ENCODE measurements at regions not wholly inside any gene's neighbourhood (a gene's known extent, or its start where the extent isn't known, plus 50 kb on each side); places are given as distances from the start of the nearest gene placed in this dataset.
"Not testable (repeated sequence)": the region's sequence is repeated elsewhere in the genome, so short reads cannot be mapped to it uniquely, and the experiment has no call there.

DNA sequence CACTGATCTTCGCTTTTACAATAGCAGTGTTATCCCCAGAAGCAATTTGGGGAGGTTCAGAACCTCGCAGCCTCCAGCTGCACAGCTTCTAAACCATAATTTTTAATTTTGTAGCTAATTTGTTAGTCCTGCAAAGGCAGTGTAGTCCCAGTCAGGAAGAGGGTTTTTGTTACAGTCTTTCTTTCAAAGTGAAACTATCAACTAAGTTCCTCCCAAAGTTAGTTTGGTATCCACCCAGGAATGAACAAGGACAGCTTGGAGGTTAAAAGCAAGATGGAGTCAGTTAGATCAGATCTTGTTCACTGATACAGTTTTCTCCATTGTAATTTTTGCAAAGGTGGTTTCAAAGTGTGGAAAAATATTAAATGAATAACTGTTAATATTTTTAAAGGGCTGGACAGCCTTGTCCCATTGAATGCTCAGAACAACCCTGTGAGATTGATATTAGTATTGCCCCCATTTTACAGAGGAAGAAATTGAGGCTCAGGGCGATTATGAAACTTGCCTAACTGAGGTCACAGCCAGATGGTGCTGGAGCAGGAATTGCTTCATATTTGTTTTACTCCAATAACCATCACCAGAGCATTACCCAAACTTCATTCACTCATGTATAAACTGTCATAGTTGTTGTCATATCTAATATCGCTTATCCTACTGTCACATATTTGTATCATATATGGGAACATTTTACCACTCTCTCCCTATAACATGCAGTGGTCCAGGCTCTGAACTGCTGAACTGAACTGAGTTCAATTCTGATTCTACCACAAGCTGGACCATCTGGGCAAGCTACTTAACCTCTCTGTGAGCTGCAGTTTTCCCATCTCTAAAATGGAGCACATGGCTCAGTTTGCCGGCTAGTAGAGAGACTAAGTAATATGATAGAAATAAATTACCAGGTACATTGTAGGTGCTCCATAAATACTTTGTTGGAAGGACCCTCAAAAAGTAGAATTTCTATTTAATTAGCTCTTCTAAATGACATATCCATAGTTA, 213.8 kb downstream of the BCAS1 start:
- no peak for DNase-seq (ENCODE audit: low read depth in 2 of 2)

DNA sequence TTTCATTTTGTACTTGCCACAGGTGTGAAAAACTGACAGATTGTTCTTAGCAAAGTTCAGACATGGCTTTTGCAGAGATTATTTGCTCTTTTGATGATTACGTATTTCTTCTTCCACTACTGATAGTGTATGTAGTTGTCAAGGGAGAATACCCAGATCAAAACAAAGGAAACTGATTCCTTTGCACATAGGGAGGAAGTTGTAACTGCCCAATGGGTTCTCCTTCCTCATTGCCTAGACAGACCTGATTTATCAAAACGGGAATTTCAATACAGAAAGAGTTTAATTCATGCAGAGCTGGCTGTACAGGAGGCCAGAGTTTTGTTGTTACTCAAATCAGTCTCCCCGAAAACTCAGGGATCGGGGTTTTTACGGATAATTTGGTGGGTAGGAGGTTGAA, 214.7 kb downstream of the BCAS1 start:
- no peak for DNase-seq (ENCODE audit: low read depth in 2 of 2)

DNA sequence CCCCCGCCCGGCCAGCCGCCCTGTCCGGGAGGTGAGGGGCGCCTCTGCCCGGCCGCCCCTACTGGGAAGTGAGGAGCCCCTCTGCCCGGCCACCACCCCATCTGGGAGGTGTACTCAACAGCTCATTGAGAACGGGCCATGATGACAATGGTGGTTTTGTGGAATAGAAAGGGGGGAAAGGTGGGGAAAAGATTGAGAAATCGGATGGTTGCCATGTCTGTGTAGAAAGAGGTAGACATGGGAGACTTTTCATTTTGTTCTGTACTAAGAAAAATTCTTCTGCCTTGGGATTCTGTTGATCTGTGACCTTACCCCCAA, 215.8 kb downstream of the BCAS1 start:
- not testable (repeated sequence) for DNase-seq (ENCODE audit: low read depth in 2 of 2)

DNA sequence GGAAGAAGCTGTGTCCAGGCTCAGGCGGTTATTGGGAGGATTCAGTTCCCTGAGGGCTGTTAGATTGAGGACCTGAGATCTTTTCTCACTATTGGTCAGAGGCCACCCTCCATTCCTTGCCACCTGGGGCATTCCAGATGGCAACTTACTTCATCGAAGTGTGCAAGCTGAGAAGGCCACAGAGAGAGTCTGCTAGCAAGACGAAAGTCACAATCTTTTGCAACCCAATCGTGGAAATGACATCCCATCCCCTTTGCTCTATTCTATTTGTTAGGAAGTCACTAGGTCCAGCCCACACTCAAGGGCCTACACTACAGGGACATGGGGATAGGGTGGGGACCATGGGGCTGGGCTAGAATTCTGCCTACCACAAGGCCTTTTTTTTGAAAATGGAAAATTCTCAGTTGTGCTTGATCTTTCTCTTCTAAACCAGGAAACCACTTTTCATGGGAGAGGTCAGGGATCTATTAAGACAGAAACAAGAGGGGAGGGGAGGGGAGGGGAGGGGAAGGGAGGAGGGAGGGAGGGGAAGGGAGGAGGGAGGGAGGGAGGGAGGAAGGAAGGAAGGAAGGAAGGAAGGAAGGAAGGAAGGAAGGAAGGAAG, 217.2 kb downstream of the BCAS1 start:
- no peak for DNase-seq (ENCODE audit: low read depth in 2 of 2)

DNA sequence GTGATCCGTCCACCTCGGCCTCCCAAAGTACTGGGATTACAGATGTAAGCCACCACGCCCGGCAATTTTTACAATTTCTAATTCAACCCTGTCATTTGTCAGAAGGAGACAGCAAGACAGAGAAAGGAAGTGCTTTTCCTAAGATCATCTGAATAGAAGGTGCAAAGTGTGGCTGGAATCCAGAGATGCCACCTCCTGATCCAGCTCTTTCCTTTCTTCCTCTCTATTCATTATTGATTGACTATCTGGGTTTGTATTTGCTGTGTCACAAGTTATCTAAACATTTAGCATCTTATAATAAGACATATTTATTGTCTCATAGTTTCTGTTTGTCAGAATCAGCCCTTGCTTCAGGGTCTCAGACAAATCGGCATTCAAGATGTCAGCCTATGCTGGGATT, 217.7 kb downstream of the BCAS1 start:
- DNase-seq (ENCODE audit: low read depth in 2 of 2) = no peak

DNA sequence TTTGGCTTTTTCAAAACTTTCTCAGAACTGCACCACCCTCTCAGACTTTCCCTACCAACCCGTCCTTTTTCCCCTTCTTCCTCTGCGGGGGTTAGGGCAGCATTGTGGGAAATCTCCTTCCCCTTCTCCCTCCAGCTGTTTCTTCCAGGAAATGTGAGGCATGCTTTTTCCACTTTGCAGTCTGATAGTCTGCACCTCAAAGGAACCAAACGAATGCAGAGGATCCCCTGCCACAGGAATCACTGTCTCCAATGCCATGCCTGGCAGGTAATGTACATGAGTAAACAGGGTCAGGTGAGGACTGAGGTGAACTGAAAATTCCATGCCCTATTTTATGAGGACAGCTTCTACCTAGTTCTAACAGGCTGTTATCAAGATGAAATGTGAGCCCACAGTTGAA, 218.4 kb downstream of the BCAS1 start:
- DNase-seq (ENCODE audit: low read depth in 2 of 2) = no peak

DNA sequence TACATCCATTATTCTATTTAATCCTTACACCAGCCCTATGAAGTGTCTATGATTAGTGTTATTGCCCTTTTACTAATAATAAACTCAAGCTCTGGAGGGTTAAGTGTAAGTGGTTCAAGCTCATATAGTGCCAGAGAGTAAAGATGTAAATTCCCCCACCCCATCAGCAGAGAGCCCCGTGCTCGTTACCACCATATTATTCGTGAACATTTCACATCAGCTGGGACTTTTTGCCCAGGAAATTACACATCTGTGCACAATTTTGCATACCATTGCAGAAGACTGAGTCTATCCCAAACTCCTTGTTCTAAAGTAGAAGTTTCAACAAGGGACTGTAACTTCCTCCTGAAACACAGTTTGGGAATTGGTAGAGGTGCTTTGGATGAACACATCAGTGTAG, 220.1 kb downstream of the BCAS1 start:
- no peak for DNase-seq (ENCODE audit: low read depth in 2 of 2)

DNA sequence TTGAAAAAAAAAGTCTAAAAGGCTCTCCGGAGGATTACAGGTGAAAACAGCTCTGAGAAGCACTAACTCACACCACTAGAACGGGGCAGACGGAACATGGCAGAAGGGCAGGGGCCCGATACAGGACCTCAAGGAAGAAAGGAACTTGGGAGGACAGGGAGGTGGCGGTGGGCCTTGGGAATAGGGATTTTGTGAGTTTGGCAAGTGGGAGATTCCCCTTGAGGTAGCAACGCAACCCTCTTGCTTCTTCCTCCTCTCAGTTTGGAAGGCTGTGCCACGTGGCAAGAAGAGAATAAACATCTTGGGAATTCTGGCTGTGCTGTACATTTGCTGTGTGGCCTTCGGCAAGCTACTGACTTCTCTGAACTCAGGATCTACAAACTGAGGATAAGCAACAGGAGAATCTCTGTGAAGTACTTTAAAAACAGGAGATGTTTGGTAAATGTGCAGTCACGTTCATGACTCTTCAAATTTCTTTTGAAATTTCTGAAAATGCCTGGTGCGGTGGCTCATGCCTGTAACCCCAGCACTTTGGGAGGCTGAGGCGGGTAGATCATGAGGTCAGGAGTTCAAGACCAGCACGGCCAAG, 220.8 kb downstream of the BCAS1 start:
- no peak for DNase-seq (ENCODE audit: low read depth in 2 of 2)

DNA sequence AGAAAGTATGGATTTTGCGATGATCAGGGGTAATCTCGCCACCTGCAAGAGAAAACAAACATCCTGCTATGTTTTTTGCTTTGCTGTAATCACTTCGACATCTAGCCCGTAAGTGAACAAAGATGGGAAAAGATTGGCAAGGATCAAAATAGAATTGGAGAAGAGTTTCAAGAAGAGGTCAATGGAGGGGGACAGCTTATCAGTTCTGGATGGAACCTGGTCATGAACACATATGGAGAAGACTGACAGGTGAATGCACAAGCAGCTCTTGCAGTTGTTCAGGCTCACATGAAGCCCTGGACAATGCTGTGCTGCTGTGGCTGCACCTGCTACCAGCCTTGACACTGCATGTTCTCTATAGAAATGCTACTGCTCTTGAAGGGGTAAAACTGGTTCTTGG, 222.1 kb downstream of the BCAS1 start:
- DNase-seq (ENCODE audit: low read depth in 2 of 2) = no peak

DNA sequence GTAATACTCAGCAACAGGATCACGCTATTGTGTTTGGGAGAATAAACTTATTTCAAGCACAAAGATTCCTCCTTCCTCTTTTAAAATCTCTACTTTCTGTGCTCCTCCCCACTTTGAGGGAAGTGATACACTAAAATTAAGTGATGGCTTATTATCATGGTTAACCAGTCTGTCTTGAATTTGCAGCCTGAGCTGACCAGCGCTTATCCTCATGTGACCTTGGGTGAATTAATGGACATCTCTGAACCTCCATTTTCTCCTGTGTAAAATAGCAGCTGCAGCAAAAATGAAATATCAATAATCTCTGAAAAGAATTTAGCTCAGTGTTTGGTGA, 222.6 kb downstream of the BCAS1 start:
- DNase-seq (ENCODE audit: low read depth in 2 of 2) = no peak

- DNase-seq (ENCODE audit: low read depth in 2 of 2) = no peak
Measured at GRCh38 chr20:53847139-53847836, 223.1 kb downstream of the BCAS1 start.

DNA sequence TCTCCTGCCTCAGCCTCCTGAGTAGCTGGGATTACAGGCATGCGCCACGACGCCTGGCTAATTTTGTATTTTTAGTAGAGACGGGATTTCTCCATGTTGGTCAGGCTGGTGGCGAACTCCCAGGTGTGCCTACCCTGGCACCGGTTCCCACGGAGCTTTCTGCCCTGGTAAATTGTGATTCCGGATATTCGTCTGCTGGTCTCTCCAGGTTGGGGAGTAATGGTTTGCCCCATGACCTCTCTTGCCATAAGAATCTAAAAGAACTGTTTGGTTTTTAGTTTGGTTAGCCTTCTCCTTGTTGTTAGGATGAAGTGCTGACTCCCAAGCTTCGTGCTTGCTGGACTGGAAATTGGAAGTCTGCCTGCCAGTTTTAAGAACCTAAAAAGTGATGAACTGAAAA, 223.8 kb downstream of the BCAS1 start:
- DNase-seq (ENCODE audit: low read depth in 2 of 2) = no peak

DNA sequence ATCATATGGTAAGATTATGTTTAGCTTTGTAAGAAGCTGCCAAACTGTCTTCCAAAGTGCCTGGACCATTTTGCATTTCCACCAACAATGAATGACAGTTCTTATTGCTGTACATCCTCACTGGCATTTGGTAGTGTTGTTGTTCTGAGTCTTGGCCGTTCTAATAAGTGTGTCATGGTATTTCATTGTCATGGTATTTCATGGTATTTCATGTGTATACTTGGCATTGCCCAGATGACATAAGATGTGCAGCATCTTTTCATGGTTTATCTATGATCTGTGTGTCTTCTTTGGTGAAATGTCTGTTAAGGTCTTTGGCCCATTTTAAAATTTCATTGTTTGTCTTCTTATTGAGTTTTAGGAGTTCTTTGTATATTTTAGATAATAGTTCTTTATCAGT, 224.4 kb downstream of the BCAS1 start:
- no peak for DNase-seq (ENCODE audit: low read depth in 2 of 2)

- DNase-seq (ENCODE audit: low read depth in 2 of 2) = no peak
Measured at GRCh38 chr20:53844259-53844658, 226.1 kb downstream of the BCAS1 start.

DNA sequence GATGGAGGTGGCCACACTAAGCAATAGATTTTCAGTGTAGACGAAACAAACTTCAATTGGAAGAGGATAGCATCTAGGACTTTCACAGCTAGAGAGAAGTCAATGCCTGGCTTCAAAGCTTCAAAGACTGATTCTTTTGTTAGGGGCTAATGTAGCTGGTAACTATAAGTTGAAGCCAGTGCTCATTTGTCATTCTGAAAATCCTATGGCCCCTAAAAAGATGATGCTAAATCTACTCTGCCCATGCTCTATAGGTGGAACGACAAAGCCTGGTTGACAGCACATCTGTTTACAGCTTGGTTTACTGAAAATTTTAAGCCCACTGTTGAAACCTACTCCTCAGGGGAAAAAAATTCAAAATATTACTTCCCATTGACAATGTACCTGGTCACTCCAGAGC, 226.7 kb downstream of the BCAS1 start:
- no peak for DNase-seq (ENCODE audit: low read depth in 2 of 2)

- no peak for DNase-seq (ENCODE audit: low read depth in 2 of 2)
Measured at GRCh38 chr20:53842301-53843099, 227.9 kb downstream of the BCAS1 start.

- DNase-seq (ENCODE audit: low read depth in 2 of 2) = no peak
Measured at GRCh38 chr20:53841741-53842140, 228.7 kb downstream of the BCAS1 start.

- no peak for DNase-seq (ENCODE audit: low read depth in 2 of 2)
Measured at GRCh38 chr20:53840532-53840931, 229.9 kb downstream of the BCAS1 start.

DNA sequence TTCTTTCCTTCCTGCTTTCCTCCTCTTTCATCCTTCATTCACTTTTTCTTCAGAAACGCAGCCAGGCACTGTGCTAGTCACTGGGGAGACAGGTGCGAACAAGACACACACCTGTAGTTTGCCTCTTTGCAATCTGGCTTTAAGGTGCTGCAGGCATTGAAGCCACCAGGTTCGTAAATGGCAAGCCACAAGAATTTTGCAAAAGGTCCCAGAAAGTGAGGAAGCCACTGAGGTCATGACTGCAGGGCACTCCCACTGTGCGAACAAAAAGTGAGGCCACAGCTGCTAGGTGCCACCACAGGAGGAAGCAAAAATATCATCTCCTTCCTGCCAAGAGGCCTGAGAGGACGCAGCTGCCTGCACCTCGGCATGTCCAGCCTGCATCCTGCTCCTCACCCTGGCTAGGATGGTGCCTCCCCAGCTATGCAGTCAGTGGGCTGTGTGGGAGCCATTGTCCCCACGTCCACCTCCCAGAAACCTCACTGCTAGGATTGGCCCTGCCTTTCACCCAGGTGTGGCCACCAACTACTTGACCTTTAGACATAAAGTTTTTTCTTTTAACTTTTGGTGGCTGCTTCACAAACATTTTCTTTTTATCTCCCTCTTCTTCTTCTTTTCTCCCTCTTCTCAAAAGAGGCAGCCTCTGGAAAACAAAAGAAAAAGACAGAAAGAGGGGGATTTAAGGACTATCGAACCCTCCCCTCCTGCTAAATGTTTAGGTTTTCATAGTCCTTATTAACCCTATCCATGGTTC, 230.8 kb downstream of the BCAS1 start:
- DNase-seq (ENCODE audit: low read depth in 2 of 2) = peak; percentile 21 to 23

DNA sequence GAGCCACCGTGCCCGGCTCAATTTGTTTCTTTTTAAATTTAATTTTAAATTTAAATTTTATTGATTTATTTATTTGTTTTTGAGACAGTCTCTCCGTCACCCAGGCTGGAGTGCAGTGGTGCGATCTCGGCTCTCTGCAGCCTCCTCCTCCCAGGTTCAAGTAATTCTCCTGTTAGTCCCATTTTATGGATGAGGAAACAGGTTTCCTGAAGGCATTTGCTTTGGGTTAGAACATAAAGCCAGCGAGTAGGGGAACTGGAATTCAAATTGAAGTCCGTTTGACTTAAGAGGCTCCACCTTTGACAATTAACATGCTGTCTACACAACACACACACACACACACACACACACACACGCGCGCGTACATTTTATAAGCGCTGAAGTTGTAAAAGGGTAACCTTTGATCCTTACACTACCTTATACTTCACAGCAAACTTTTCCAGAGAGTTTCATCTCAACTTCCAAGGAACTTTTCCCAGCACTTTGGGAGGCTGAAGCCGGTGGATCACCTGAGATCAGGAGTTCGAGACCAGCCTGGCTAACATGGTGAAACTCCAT, 232.0 kb downstream of the BCAS1 start:
- DNase-seq (ENCODE audit: low read depth in 2 of 2) = no peak

All from stimulated activated CD8-positive, alpha-beta memory T cell treated with anti-CD3 and anti-CD28 coated beads, Interleukin-2, amount 100 ng/mL, for 48 hours (primary cell).